ENCODE measurements at regions not wholly inside any gene's neighbourhood (a gene's known extent, or its start where the extent isn't known, plus 50 kb on each side); places are given as distances from the start of the nearest gene placed in this dataset.

GRCh38 chr13:97057176-97057575, 62.9 kb upstream of the OXGR1 start:
- Histone ChIP-seq H3K4me3 (no peak overlapping the region), H3K27ac (no peak overlapping the region), H3K27me3 (no peaks in the 10 kb centered on the region), H3K36me3 (replicated peaks in 1 of 2; ENCODE audit: insufficient read depth in 1 of 2, low read depth in 2 of 2) (no peaks in the 10 kb centered on the region), H3K9me3 (no peaks in the 10 kb centered on the region), H3K4me1 (no peaks in the 10 kb centered on the region)
- DNase-seq, result no peak
- no peak for ATAC-seq
- no peak for TF ChIP-seq POLR2A (IDR thresholded peaks at IDR 0.05)
- intact Hi-C loops (cut with DNase I), result no loop called here
- WGBS, 2 donors, result 52 to 56% methylated on average over 2 of the region's 2 CpGs

GRCh38 chr13:97058391-97058790, 64.1 kb upstream of the OXGR1 start:
- H3K4me1 ChIP-seq, result no peaks in the 10 kb centered on the region
- intact Hi-C loops (cut with DNase I), result no loop called here
- H3K9me3 ChIP-seq, result no peaks in the 10 kb centered on the region
- H3K4me3 ChIP-seq, result no peak overlapping the region
- 58 to 62% methylated on average over 3 of the region's 3 CpGs for whole genome bisulfite sequencing, 2 donors
- no peak overlapping the region for H3K27ac ChIP-seq
- ATAC-seq, result no peak
- TF ChIP-seq, protein P1, sequence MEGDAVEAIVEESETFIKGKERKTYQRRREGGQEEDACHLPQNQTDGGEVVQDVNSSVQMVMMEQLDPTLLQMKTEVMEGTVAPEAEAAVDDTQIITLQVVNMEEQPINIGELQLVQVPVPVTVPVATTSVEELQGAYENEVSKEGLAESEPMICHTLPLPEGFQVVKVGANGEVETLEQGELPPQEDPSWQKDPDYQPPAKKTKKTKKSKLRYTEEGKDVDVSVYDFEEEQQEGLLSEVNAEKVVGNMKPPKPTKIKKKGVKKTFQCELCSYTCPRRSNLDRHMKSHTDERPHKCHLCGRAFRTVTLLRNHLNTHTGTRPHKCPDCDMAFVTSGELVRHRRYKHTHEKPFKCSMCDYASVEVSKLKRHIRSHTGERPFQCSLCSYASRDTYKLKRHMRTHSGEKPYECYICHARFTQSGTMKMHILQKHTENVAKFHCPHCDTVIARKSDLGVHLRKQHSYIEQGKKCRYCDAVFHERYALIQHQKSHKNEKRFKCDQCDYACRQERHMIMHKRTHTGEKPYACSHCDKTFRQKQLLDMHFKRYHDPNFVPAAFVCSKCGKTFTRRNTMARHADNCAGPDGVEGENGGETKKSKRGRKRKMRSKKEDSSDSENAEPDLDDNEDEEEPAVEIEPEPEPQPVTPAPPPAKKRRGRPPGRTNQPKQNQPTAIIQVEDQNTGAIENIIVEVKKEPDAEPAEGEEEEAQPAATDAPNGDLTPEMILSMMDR (IDR thresholded peaks at IDR 0.05), result no peak
- no peak for TF ChIP-seq POLR2A (IDR thresholded peaks at IDR 0.05)
- H3K36me3 ChIP-seq (replicated peaks in 1 of 2; ENCODE audit: insufficient read depth in 1 of 2, low read depth in 2 of 2), result no peaks in the 10 kb centered on the region
- DNase-seq, result no peak
- no peaks in the 10 kb centered on the region for H3K27me3 ChIP-seq

- ATAC-seq (no peak), DNase-seq (no peak)
- intact Hi-C loops (cut with DNase I), result no loop called here
- H3K27me3 ChIP-seq, result no peaks in the 10 kb centered on the region
- H3K36me3 ChIP-seq (replicated peaks in 1 of 2; ENCODE audit: insufficient read depth in 1 of 2, low read depth in 2 of 2), result no peaks in the 10 kb centered on the region
- no peaks in the 10 kb centered on the region for H3K9me3 ChIP-seq
- TF ChIP-seq POLR2A (IDR thresholded peaks at IDR 0.05), result no peak
- TF ChIP-seq, protein P1 (IDR thresholded peaks at IDR 0.05), result no peak
- 81 to 85% methylated on average over 1 of the region's 1 CpG for WGBS, 2 donors
- no peaks in the 10 kb centered on the region for H3K4me1 ChIP-seq
- H3K27ac ChIP-seq, result no peak overlapping the region
- H3K4me3 ChIP-seq, result no peak overlapping the region
Measured at GRCh38 chr13:97058926-97059325, 64.7 kb upstream of the OXGR1 start.

DNA sequence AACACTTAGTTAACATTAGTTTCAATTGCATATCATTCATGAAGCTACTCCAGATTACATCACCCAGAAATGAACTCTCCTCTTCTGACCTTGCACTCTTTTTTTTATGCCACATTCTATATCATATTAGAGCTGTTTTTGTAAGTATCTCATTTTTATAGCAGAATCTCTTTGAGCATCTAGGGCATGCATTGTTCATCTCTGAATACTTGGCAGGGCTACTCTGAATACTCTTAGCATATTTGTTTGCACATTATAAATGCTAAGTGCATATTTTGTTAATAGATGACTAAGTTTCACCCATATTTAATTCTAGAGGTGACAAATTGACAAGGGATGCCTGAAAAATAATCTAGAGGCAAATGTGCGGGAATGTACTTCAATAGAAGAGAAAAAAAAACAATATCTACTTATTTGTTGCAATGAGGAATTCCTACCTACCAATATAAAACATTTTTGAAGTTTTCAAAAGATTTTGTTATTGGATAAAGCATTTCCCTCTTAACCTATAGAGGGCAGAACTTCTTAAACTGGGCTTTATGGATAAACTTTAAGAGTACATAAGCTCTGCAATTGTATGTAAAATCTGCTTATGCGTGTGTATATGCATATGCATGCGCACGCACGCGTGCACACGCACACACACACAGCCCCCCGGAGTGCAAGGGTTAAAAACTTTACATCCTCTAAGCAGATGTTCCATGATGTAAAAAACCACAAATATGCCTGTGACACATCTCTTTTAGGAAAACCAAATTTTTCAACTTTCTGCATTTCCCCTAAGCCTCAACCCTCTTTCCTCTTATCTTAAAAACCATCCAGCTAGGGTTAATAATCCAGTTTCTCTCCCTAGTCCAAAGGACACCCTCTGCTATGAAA, 73.0 kb upstream of the OXGR1 start:
- TF ChIP-seq POLR2A (IDR thresholded peaks at IDR 0.05), result no peak
- TF ChIP-seq, protein P1 (IDR thresholded peaks at IDR 0.05), result no peak
- DNase-seq, result no peak
- intact Hi-C loops (cut with DNase I), result no loop called here
- Histone ChIP-seq H3K27me3 (no peaks in the 10 kb centered on the region), H3K36me3 (replicated peaks in 1 of 2; ENCODE audit: insufficient read depth in 1 of 2, low read depth in 2 of 2) (no peaks in the 10 kb centered on the region), H3K4me1 (no peaks in the 10 kb centered on the region), H3K4me3 (no peak overlapping the region), H3K27ac (no peak overlapping the region), H3K9me3 (no peaks in the 10 kb centered on the region)
- ATAC-seq, result no peak
- 83 to 84% methylated on average over 8 of the region's 8 CpGs for WGBS, 2 donors

DNA sequence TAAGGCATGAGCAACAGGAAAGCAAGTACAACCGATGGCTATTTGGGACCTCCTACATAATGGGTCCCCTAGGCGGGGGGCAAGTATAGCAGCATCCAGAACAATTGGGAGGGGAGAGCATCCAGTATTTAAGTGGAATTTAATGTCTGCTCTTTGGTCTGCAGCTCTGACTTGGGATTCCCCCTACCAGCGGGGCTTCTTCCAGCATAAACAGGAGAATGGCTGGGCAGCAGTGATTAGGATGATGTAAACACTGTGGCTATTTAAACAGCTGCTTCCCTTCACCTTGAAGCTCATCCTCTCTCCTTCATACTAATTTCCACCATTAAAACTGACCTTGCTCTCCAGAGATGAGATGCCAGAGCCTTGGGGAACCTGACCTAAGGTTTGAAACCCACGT, 73.9 kb upstream of the OXGR1 start:
- DNase-seq, result no peak
- WGBS, 2 donors, result 57 to 67% methylated on average over 4 of the region's 4 CpGs

More for the DNA sequence above, 73.9 kb upstream of the OXGR1 start:
- Histone ChIP-seq H3K4me1 (no peaks in the 10 kb centered on the region), H3K27me3 (no peaks in the 10 kb centered on the region), H3K4me3 (no peak overlapping the region), H3K36me3 (replicated peaks in 1 of 2; ENCODE audit: insufficient read depth in 1 of 2, low read depth in 2 of 2) (no peaks in the 10 kb centered on the region), H3K27ac (no peak overlapping the region), H3K9me3 (no peaks in the 10 kb centered on the region)
- TF ChIP-seq POLR2A (IDR thresholded peaks at IDR 0.05), result no peak
- TF ChIP-seq, protein P1 (IDR thresholded peaks at IDR 0.05), result no peak
- intact Hi-C loops (cut with DNase I), result no loop called here
- ATAC-seq, result no peak
